Activated T-helper 2 cell treated with anti-CD3 and anti-CD28 coated beads, Interferon-gamma antibody, Interleukin-2, Interleukin-4, amounts not matched to agents 10 μg/mL and 5 μg/mL and 100 μg/mL, durations not matched to agents 14 hours and 24 hours and 36 hours (primary cell): ENCODE measurements at regions not wholly inside any gene's neighbourhood (a gene's known extent, or its start where the extent isn't known, plus 50 kb on each side); places are given as distances from the start of the nearest gene placed in this dataset.
A peak's percentile ranks its signal among the peaks of the same experiment; 100 is the strongest.
"Not testable (repeated sequence)": the region's sequence is repeated elsewhere in the genome, so short reads cannot be mapped to it uniquely, and the experiment has no call there.

Experiments used
- DNase-seq: peaks from one replicate; pipeline ENCODE4 v3.0.0; 2021; ENCODE audit warnings: low spot score
- H3K27ac Mint-ChIP-seq: one replicate; pipeline ENCODE4 v1.8.0; 2021; ENCODE audit warnings: mixed read lengths
- H3K27me3 Mint-ChIP-seq: one replicate; pipeline ENCODE4 v1.8.0; 2021; ENCODE audit warnings: low read depth, mixed read lengths
- H3K36me3 Mint-ChIP-seq: one replicate; pipeline ENCODE4 v1.8.0; 2021; ENCODE audit warnings: low read depth, mixed read lengths
- H3K4me1 Mint-ChIP-seq: one replicate; pipeline ENCODE4 v1.8.0; 2021; ENCODE audit warnings: low read depth, mixed read lengths
- H3K4me3 Mint-ChIP-seq: one replicate; pipeline ENCODE4 v1.8.0; 2021; ENCODE audit warnings: low read depth, mild to moderate bottlenecking, moderate library complexity, mixed read lengths
- H3K9me3 Mint-ChIP-seq: one replicate; pipeline ENCODE4 v1.8.0; 2021; ENCODE audit warnings: mixed read lengths
- intact Hi-C: fragments of 100-400 bp; cut with micrococcal nuclease; formaldehyde crosslinking; loops from one replicate; pipeline ENCODE4 v1.15.1; 2023

DNA sequence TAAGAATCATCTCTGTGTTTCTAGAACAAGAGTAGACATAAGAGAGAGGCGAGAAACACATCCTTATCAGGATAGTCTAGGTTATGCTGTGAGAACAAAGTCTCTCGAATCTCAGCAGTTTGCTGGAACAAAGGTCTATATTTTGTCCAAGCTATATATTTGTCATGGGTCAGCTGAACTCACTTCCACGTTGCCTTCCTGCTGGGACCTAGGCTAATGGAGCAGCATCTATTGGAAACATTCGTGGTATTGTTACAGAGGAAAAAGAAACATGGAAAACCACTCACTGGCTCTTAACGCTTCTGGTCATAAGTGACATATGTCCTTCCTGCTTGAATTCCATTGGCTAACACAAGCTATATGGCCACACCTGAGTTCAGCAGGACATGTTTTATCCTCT, 112.6 kb upstream of the DYRK2 start:
- H3K36me3 Mint-ChIP-seq: no peaks in the 10 kb centered on the region

GRCh38 chr12:67539329-67539728, 109.2 kb upstream of the DYRK2 start:
- H3K36me3 Mint-ChIP-seq: no peaks in the 10 kb centered on the region
- H3K4me3 Mint-ChIP-seq: no peak overlapping the region
- intact Hi-C loops: no loop called here
- no peak for DNase-seq
- H3K4me1 Mint-ChIP-seq: peaks cover 8% of the 10 kb centered on the region
- H3K9me3 Mint-ChIP-seq: no peaks in the 10 kb centered on the region
- H3K27me3 Mint-ChIP-seq: peaks cover 3% of the 10 kb centered on the region
- no peak overlapping the region for H3K27ac Mint-ChIP-seq

More for the DNA sequence above, 112.6 kb upstream of the DYRK2 start:
- Mint-ChIP-seq H3K4me1 (no peaks in the 10 kb centered on the region), H3K4me3 (no peak overlapping the region), H3K27ac (no peak overlapping the region), H3K27me3 (peaks cover 1% of the 10 kb centered on the region), H3K9me3 (no peaks in the 10 kb centered on the region)
- intact Hi-C loops: no loop called here
- DNase-seq: no peak

- H3K4me3 Mint-ChIP-seq: no peak overlapping the region
- no peaks in the 10 kb centered on the region for H3K36me3 Mint-ChIP-seq
- intact Hi-C loops: no loop called here
These were observed 108.6 kb upstream of the DYRK2 start for GRCh38 chr12:67539946-67540345.

GRCh38 chr12:67540920-67541624, 107.5 kb upstream of the DYRK2 start:
- Mint-ChIP-seq H3K4me1 (peaks cover 8% of the 10 kb centered on the region), H3K27me3 (peaks cover 3% of the 10 kb centered on the region), H3K36me3 (no peaks in the 10 kb centered on the region), H3K9me3 (no peaks in the 10 kb centered on the region), H3K27ac (no peak overlapping the region), H3K4me3 (no peak overlapping the region)
- intact Hi-C loops: no loop called here
- DNase-seq: no peak

More at GRCh38 chr12:67539946-67540345, 108.6 kb upstream of the DYRK2 start:
- no peak for DNase-seq
- H3K9me3 Mint-ChIP-seq: no peaks in the 10 kb centered on the region
- H3K4me1 Mint-ChIP-seq: peaks cover 8% of the 10 kb centered on the region
- peaks cover 3% of the 10 kb centered on the region for H3K27me3 Mint-ChIP-seq
- no peak overlapping the region for H3K27ac Mint-ChIP-seq

GRCh38 chr12:67541625-67541991, 106.9 kb upstream of the DYRK2 start:
- Mint-ChIP-seq H3K27me3 (peaks cover 3% of the 10 kb centered on the region), H3K36me3 (no peaks in the 10 kb centered on the region), H3K27ac (no peak overlapping the region), H3K9me3 (no peaks in the 10 kb centered on the region), H3K4me1 (peaks cover 8% of the 10 kb centered on the region), H3K4me3 (no peak overlapping the region)
- DNase-seq: no peak
- intact Hi-C loops: no loop called here

- Mint-ChIP-seq H3K9me3 (no peaks in the 10 kb centered on the region), H3K4me1 (peaks cover 8% of the 10 kb centered on the region), H3K36me3 (no peaks in the 10 kb centered on the region), H3K4me3 (no peak overlapping the region), H3K27me3 (peaks cover 8% of the 10 kb centered on the region), H3K27ac (no peak overlapping the region)
- intact Hi-C loops: no loop called here
- DNase-seq: no peak
These were observed 105.3 kb upstream of the DYRK2 start for GRCh38 chr12:67543021-67543770.

GRCh38 chr12:67545298-67545697, 103.2 kb upstream of the DYRK2 start:
- Mint-ChIP-seq H3K36me3 (no peaks in the 10 kb centered on the region), H3K4me1 (peaks cover 8% of the 10 kb centered on the region), H3K27me3 (peaks cover 9% of the 10 kb centered on the region), H3K27ac (no peak overlapping the region), H3K4me3 (no peak overlapping the region), H3K9me3 (no peaks in the 10 kb centered on the region)
- intact Hi-C loops: no loop called here
- DNase-seq: no peak

DNA sequence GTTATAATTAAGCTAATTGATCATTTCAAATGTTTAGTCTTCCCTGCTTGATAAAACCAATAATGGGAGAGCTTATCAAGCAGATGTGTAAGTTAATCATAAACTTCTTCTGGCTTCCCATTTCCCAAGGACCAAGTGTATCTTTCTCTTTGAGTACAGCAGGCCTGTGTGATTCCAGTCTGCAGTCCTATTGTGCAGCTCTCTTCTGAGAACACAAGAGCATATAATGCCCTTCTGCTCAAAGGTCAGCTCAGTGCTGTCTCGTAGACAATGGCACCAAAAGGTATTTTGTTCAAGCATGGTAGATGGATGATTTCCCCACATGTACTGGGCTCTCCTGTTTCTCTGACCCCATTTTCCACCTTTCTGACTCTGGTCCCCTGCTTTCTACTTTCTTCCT, 101.8 kb upstream of the DYRK2 start:
- Mint-ChIP-seq H3K4me3 (no peak overlapping the region), H3K27me3 (peaks cover 12% of the 10 kb centered on the region), H3K4me1 (peaks cover under 1% of the 10 kb centered on the region), H3K36me3 (no peaks in the 10 kb centered on the region), H3K9me3 (peaks cover 9% of the 10 kb centered on the region), H3K27ac (no peak overlapping the region)
- intact Hi-C loops: no loop called here
- DNase-seq: no peak

- H3K27me3 Mint-ChIP-seq, H3K36me3 Mint-ChIP-seq, H3K4me1 Mint-ChIP-seq, intact Hi-C loops, H3K27ac Mint-ChIP-seq, H3K4me3 Mint-ChIP-seq: not testable (repeated sequence)
- DNase-seq: peak; percentile 16
- peaks cover 18% of the 10 kb centered on the region for H3K9me3 Mint-ChIP-seq
These were observed 93.3 kb upstream of the DYRK2 start for GRCh38 chr12:67555075-67555717.

DNA sequence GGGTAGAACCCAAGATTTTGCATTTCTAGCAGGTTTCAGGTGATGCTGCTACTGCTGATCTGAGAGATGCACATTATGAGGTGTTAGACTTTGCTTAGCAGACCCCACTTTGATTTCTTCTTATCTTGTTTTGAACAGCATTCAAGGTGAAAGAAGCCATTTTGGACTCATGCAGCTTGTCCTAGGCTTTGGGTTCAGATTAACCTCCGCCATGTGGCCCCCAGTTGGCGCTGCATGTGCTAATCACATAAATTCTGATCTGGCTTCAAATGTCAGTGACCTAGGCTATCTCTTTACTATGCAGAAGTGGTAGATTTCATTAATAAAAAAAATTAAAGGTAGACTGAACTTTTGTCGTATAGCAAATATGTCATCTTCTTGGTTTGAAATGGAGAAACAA, 89.8 kb upstream of the DYRK2 start:
- Mint-ChIP-seq H3K27ac (no peak overlapping the region), H3K4me1 (peaks cover 4% of the 10 kb centered on the region), H3K4me3 (no peak overlapping the region), H3K36me3 (peaks cover 3% of the 10 kb centered on the region), H3K27me3 (peaks cover 3% of the 10 kb centered on the region), H3K9me3 (peaks cover 22% of the 10 kb centered on the region)
- intact Hi-C loops: no loop called here
- DNase-seq: no peak

- peaks cover 23% of the 10 kb centered on the region for H3K9me3 Mint-ChIP-seq
- intact Hi-C loops: no loop called here
These were observed 88.8 kb upstream of the DYRK2 start for GRCh38 chr12:67559751-67560150.

GRCh38 chr12:67562513-67563287, 85.8 kb upstream of the DYRK2 start:
- Mint-ChIP-seq H3K4me1 (peaks cover 2% of the 10 kb centered on the region), H3K27me3 (peaks cover 5% of the 10 kb centered on the region), H3K36me3 (no peaks in the 10 kb centered on the region), H3K4me3 (no peak overlapping the region), H3K9me3 (peaks cover 34% of the 10 kb centered on the region), H3K27ac (no peak overlapping the region)
- DNase-seq: no peak
- intact Hi-C loops: no loop called here

More at GRCh38 chr12:67559751-67560150, 88.8 kb upstream of the DYRK2 start:
- H3K4me1 Mint-ChIP-seq: peaks cover 3% of the 10 kb centered on the region
- H3K36me3 Mint-ChIP-seq: peaks cover 2% of the 10 kb centered on the region
- H3K27ac Mint-ChIP-seq: no peak overlapping the region
- peaks cover 3% of the 10 kb centered on the region for H3K27me3 Mint-ChIP-seq
- DNase-seq: no peak
- H3K4me3 Mint-ChIP-seq: no peak overlapping the region
